Stimulated activated CD8-positive, alpha-beta memory T cell treated with anti-CD3 and anti-CD28 coated beads, Interleukin-12 subunit alpha, Interleukin-12 subunit beta, amount 100 ng/mL, for 24 hours (primary cell): ENCODE measurements at regions not wholly inside any gene's neighbourhood (a gene's known extent, or its start where the extent isn't known, plus 50 kb on each side); places are given as distances from the start of the nearest gene placed in this dataset.
"Not testable (repeated sequence)": the region's sequence is repeated elsewhere in the genome, so short reads cannot be mapped to it uniquely, and the experiment has no call there.

ENCODE experiments used
- DNase-seq: peaks from one replicate; pipeline ENCODE4 v3.0.0-alpha.2; 2020; ENCODE audit errors: extremely low read depth

DNA sequence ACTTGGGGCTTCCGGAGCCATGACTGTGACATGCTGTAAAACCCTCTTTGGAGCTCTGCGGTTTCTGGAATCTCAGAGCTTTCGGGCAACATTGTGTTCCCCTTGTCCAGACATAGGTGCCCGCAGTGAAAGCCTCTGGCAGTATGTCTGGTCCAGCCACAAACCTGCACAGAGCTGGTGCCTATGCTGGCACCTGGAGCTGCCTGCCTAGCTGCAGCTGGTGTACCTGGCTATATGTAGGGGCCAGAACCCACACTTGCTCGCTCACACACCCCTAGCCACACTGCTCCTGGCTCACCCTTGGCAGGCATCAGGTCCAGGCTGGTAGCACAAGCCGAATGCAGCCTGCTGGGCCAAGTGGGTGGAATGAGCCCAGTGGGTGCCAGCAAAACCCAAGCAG is 861.1 kb downstream of the FLRT2 start:
- DNase-seq, result no peak

- no peak for DNase-seq
These were observed 858.3 kb downstream of the FLRT2 start for GRCh38 chr14:86388216-86388615.

GRCh38 chr14:86373886-86374285 is 843.9 kb downstream of the FLRT2 start:
- DNase-seq, result no peak

- DNase-seq, result no peak
These were observed 842.5 kb downstream of the FLRT2 start for GRCh38 chr14:86372402-86372801.

- DNase-seq, result no peak
These were observed 834.7 kb downstream of the FLRT2 start for GRCh38 chr14:86364634-86365033.

GRCh38 chr14:86363576-86363975 is 833.6 kb downstream of the FLRT2 start:
- no peak for DNase-seq

DNA sequence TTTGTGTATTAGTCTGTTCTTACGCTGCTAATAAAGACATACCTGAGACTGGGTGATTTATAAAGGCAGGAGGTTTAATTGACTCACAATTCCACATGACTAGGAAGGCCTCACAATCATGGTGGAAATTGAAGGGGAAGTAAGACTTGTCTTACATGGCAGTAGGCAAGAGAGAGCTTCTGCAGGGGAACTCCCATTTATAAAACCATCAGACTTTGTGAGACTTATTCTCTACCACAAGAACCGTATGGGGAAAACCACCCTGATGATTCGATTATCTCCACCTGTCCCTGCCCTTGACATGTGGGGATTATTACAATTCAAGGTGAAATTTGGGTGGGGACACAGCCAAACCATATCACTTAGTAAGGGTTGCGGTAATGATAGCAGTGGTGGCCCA is 833.1 kb downstream of the FLRT2 start:
- no peak for DNase-seq

GRCh38 chr14:86357876-86358275 is 827.9 kb downstream of the FLRT2 start:
- no peak for DNase-seq

DNA sequence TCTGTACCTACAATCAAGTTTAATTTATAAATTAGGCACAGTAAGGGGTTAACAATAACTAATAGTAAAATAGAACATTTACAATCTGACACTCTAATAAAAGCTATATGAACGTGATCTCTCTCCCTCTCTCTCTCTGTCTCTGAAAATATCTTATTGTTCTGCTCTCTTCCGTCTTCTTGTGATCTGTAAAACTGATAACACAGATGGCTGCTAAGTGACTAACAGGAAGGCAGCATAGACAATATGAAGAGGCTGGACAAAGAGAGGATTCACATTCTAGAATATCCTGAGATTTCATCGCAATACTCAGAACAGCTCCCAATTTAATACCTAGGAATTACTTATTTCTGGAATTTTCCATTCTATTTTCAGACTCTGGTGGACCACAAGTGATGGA is 827.2 kb downstream of the FLRT2 start:
- DNase-seq, result no peak

GRCh38 chr14:86346818-86347384 is 817.0 kb downstream of the FLRT2 start:
- no peak for DNase-seq

GRCh38 chr14:86334355-86334754 is 804.4 kb downstream of the FLRT2 start:
- DNase-seq, result no peak

DNA sequence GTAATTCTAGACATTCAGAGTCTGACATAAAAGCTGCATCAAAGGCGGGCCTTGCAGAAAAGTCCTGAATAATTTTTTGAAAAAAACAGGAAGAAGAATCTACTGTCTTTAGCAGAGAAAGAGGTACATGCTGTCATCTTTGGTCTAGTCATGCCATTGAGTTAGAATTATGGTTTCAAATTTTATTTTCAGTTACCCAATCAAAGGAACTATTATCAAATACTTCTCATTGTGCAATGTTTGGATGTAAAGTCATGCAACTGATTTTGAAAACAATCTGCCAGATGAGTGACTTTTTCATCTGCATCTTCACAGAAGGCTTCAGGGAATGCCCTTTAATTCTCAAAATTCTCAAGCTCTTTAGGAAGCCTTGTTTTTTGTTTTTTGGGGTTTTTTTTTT is 803.5 kb downstream of the FLRT2 start:
- no peak for DNase-seq

- no peak for DNase-seq
These were observed 801.4 kb downstream of the FLRT2 start for GRCh38 chr14:86331341-86331740.

GRCh38 chr14:86321151-86321550 is 791.2 kb downstream of the FLRT2 start:
- DNase-seq, result no peak

- not testable (repeated sequence) for DNase-seq
These were observed 782.3 kb downstream of the FLRT2 start for GRCh38 chr14:86312154-86312665.

GRCh38 chr14:86311151-86311550 is 781.2 kb downstream of the FLRT2 start:
- no peak for DNase-seq

DNA sequence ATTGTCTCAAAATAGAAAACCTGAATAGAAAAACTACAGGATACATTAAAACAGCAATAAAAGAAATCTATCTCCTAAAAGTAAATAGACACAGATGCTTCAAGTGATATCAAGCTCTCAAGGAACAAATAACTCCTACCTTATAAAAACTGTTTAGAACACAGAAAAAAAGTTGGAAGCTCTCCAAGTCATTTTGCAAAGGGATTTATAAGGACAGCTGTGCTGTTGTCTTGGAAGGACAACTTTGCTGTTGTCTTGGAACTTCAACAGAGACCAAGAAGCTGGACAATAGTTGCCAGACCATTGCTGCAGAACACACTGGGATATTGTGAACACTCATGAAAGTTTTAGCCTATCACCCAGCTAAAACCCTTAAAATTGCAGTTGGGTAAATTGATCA is 780.7 kb downstream of the FLRT2 start:
- no peak for DNase-seq

DNA sequence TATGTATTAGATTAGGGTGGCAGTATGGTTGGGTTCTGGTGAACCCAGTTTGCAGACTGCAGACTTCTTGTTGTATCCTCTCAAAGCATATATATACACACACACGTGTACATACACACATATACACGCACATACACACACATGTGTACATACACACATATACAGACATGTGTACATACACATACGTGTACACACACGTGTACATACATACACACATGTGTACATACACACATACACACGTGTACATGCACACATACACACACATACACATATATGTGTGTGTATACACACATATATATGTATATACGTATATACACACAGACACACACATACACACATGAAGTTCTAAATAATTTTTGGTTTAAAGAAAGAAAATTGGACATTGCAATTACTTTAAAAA is 780.2 kb downstream of the FLRT2 start:
- DNase-seq, result no peak

GRCh38 chr14:86305058-86305457 is 775.1 kb downstream of the FLRT2 start:
- no peak for DNase-seq

DNA sequence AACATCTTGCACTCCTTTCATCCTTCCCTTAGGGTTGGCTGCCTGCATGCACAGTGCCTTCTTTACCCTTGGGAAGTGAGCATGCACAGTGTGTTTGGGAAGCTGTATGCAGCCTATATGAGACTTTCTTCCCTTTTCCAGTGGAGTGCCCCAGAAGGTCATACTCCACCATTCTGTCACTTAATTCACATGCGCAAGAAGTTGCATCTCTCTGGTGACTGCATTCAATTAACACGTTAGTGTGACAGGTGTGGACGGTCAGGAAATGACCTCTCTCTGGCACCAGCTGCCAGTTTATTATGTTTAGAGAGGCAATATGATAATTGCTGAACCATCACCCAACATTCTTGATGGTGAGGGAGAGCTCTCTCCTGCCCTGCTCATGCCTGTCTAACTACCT is 770.0 kb downstream of the FLRT2 start:
- DNase-seq, result no peak

GRCh38 chr14:86296173-86296572 is 766.2 kb downstream of the FLRT2 start:
- DNase-seq, result no peak

DNA sequence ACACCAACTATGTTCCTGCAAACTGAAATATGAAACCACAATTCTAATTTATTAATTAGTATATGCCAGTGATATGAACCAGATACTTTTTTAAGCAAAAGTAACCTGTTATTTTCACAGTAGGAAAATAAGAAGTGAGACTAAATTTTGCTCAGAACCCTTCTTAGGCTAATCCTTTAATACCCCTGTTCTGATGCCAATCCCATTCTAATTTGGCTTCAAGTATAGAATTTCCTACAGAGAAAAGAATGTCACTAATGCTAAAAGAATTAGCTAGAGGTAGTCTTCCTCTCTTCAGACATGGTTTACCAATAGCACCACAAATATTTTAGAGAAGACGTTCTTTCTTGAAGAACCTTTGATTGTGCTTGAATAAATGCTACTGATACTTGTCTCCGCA is 758.4 kb downstream of the FLRT2 start:
- no peak for DNase-seq

- no peak for DNase-seq
These were observed 749.5 kb downstream of the FLRT2 start for GRCh38 chr14:86279405-86279804.

DNA sequence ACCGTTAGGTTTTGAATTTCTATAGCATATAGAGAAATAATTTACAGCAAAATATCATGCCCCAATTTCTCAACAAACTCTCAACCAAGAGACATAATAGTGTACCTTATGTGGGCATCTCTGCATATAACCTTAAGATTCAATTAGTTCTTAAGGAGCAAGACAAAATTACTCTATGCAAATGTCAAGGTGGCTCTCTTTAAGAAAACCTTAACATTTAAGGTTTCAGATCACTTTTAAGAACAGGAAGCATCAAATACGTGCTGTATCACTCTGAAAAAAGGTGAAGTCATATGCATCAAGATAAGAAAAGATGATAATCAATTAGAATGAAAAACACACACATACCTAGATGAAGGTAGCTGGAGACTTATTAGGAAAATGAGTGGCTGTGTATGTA is 728.0 kb downstream of the FLRT2 start:
- no peak for DNase-seq
